ENCODE measurements at regions not wholly inside any gene's neighbourhood (a gene's known extent, or its start where the extent isn't known, plus 50 kb on each side); places are given as distances from the start of the nearest gene placed in this dataset.
"Not testable (repeated sequence)": the region's sequence is repeated elsewhere in the genome, so short reads cannot be mapped to it uniquely, and the experiment has no call there.

DNA sequence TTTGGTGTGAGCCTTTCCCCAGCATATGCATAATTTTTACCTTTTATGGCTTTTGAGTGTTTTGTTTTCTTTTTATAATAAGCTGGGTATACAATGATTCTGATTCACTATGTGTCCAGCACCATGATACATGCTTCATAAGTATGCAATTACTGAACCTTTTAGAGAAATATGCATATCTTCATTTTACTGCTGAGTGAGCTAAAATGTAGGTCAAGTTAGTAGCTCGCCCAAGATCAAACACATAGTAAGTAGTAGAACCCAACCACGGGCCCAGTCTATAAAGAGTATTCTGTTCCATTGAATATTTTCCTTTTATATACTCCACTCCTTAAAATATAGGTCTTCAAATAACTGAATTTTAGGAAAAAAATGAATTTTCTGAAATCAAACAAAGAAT is 362.4 kb upstream of the HTR2C start:
- no peak overlapping the region for H3K4me3 ChIP-seq
- H3K9me3 ChIP-seq = no peaks in the 10 kb centered on the region
- 42 to 53% methylated on average over 2 of the region's 2 CpGs for WGBS, 2 donors
- H3K36me3 ChIP-seq = no peaks in the 10 kb centered on the region
- no peak for DNase-seq
- H3K27ac ChIP-seq = no peak overlapping the region
- no peaks in the 10 kb centered on the region for H3K4me1 ChIP-seq
- intact Hi-C loops (cut with DNase I) = no loop called here
- H3K27me3 ChIP-seq = no peaks in the 10 kb centered on the region
- no peak for TF ChIP-seq POLR2A (IDR thresholded peaks at IDR 0.05)
- TF ChIP-seq, protein P1, sequence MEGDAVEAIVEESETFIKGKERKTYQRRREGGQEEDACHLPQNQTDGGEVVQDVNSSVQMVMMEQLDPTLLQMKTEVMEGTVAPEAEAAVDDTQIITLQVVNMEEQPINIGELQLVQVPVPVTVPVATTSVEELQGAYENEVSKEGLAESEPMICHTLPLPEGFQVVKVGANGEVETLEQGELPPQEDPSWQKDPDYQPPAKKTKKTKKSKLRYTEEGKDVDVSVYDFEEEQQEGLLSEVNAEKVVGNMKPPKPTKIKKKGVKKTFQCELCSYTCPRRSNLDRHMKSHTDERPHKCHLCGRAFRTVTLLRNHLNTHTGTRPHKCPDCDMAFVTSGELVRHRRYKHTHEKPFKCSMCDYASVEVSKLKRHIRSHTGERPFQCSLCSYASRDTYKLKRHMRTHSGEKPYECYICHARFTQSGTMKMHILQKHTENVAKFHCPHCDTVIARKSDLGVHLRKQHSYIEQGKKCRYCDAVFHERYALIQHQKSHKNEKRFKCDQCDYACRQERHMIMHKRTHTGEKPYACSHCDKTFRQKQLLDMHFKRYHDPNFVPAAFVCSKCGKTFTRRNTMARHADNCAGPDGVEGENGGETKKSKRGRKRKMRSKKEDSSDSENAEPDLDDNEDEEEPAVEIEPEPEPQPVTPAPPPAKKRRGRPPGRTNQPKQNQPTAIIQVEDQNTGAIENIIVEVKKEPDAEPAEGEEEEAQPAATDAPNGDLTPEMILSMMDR (IDR thresholded peaks at IDR 0.05) = no peak

DNA sequence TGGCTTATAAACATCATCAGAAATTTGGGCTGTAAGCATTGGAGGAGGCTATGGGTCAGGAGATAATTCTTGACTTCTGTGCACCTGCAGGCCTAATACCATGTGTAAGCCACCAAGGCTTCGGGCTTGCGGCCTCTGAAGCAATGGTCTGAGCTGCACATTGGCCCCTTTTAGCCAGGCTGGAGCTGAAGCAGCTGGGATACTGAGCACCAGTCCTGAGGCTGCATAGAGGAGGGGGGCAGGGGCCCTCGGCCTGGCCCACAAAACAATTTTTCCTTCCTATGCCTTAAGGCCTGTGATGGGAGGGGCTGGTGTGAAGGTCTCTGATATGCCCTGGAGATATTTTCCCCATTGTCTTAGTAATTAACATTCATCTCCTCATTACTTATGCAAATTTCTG is 373.0 kb upstream of the HTR2C start:
- H3K27me3 ChIP-seq = peaks cover 0 to 5% (median 0%) of the 10 kb centered on the region in 4 donors
- no peak overlapping the region for H3K27ac ChIP-seq
- no peak for DNase-seq
- H3K9me3 ChIP-seq = no peaks in the 10 kb centered on the region
- H3K4me3 ChIP-seq = no peak overlapping the region
- TF ChIP-seq, protein P1 (IDR thresholded peaks at IDR 0.05) = no peak
- TF ChIP-seq POLR2A (IDR thresholded peaks at IDR 0.05) = no peak
- no peaks in the 10 kb centered on the region for H3K36me3 ChIP-seq
- no peaks in the 10 kb centered on the region for H3K4me1 ChIP-seq
- 69% methylated on average over 1 of the region's 3 CpGs; no CpG with 5 or more reads in 1 of the 2 donors for WGBS, 2 donors
- intact Hi-C loops (cut with DNase I) = no loop called here

DNA sequence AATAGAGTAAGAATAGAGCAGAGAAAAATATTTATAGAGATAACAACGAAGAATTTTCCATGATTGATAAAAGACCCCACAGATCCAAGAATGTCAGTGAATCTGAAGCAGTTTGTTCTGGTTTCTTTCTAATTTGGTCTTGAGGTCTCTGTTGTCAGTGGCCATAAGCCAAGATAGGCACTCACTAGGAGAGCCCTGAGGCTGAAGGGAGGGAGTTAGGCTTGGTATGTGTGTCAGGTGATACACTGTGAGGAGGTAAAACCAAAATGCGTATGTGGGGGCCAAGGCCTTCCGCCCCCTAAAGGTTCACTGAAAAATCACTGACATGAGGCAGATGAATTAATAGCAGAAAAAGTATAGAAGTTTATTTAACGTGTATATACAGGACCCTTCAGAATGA is 382.3 kb upstream of the HTR2C start:
- WGBS, 2 donors = 60 to 69% methylated on average over 4 of the region's 4 CpGs
- intact Hi-C loops (cut with DNase I) = no loop called here
- Histone ChIP-seq H3K27me3 (no peaks in the 10 kb centered on the region), H3K9me3 (no peaks in the 10 kb centered on the region), H3K36me3 (no peaks in the 10 kb centered on the region), H3K4me3 (no peak overlapping the region), H3K4me1 (no peaks in the 10 kb centered on the region), H3K27ac (no peak overlapping the region)
- no peak for TF ChIP-seq POLR2A (IDR thresholded peaks at IDR 0.05)
- TF ChIP-seq, protein P1 (IDR thresholded peaks at IDR 0.05) = no peak
- DNase-seq = no peak

DNA sequence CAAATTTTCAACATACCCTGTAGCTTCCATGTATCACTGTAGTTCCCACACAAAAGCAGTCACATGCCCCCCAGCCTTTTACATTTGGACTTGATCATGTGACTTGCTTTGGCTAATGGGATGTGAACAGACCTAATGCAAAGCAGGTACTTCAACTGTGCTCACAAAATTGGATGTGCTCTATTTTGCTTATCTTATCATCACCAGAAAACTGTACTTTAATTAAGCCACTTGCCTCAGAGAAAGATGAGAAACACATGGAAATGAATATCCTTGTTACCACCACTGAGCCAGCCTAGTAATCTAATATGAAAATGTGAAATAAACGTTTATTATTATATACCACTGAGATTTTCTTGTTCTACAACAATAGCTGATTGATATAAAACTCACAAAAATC is 402.7 kb upstream of the HTR2C start:
- no peaks in the 10 kb centered on the region for H3K36me3 ChIP-seq
- no peak overlapping the region for H3K4me3 ChIP-seq
- H3K9me3 ChIP-seq = no peaks in the 10 kb centered on the region
- intact Hi-C loops (cut with DNase I) = no loop called here
- H3K4me1 ChIP-seq = no peaks in the 10 kb centered on the region
- no peak for TF ChIP-seq POLR2A (IDR thresholded peaks at IDR 0.05)
- TF ChIP-seq, protein P1 (IDR thresholded peaks at IDR 0.05) = no peak
- 36 to 61% methylated on average over 1 of the region's 1 CpG for WGBS, 2 donors
- H3K27me3 ChIP-seq = no peaks in the 10 kb centered on the region
- no peak for DNase-seq
- H3K27ac ChIP-seq = no peak overlapping the region

DNA sequence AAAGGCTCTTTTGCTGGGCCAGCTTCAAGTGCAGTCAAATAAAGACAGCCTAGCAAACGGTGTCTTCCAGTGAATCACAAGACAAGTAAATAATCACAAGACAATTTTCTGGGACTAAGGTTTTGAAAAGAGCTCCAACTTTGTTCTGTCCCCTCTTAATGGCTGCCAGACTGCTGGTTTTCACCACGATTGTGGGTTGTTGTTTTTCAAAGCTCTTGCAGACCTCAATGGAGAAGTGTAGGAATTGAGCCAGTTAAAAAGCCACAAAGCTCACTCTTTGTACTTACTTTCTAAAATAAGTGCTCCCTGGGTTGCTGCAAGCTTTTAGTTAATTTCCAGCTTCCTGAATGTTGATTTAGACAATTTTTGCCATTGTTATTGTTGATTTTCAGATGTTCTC is 405.8 kb upstream of the HTR2C start:
- H3K27ac ChIP-seq = no peak overlapping the region
- DNase-seq = no peak
- H3K9me3 ChIP-seq = no peaks in the 10 kb centered on the region
- no peaks in the 10 kb centered on the region for H3K4me1 ChIP-seq
- no peaks in the 10 kb centered on the region for H3K36me3 ChIP-seq
- intact Hi-C loops (cut with DNase I) = no loop called here
- 14 to 15% methylated on average over 2 of the region's 2 CpGs for WGBS, 2 donors
- H3K27me3 ChIP-seq = no peaks in the 10 kb centered on the region
- no peak for TF ChIP-seq POLR2A (IDR thresholded peaks at IDR 0.05)
- H3K4me3 ChIP-seq = no peak overlapping the region

DNA sequence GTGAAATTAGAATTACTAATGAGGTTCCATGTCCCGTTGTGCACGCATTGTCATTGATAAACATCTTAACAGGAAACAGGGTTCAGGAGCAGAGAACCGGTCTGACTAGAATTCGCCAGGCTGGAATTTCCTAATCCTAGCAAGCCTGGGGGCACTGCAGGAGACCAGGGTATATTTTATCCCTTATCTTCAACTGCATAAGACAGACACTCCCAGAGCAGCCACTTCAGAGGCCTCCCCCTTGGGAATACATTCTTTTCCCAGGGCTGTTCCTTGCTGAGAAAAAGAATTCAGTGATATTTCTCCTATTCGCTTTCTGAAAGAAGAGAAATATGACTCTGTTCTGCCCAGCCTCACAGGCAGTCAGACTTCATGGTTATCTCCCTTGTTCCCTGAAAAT is 416.6 kb upstream of the HTR2C start:
- intact Hi-C loops (cut with DNase I); DNase-seq; H3K27ac ChIP-seq; H3K36me3 ChIP-seq; H3K27me3 ChIP-seq; H3K4me1 ChIP-seq; H3K9me3 ChIP-seq; H3K4me3 ChIP-seq: not testable (repeated sequence)
- 63 to 67% methylated on average over 4 to 5 of the region's 5 CpGs for WGBS, 2 donors

Measured in esophagus squamous epithelium (tissue), 5 donors.